DMS153 (cell line): ENCODE measurements at regions not wholly inside any gene's neighbourhood (a gene's known extent, or its start where the extent isn't known, plus 50 kb on each side); places are given as distances from the start of the nearest gene placed in this dataset.
A peak's percentile ranks its signal among the peaks of the same experiment; 100 is the strongest.
"Not testable (repeated sequence)": the region's sequence is repeated elsewhere in the genome, so short reads cannot be mapped to it uniquely, and the experiment has no call there.

Source experiments
- DNase-seq: peaks from one replicate; lab custom pipeline; 2025; lab: John Stamatoyannopoulos, UW

DNA sequence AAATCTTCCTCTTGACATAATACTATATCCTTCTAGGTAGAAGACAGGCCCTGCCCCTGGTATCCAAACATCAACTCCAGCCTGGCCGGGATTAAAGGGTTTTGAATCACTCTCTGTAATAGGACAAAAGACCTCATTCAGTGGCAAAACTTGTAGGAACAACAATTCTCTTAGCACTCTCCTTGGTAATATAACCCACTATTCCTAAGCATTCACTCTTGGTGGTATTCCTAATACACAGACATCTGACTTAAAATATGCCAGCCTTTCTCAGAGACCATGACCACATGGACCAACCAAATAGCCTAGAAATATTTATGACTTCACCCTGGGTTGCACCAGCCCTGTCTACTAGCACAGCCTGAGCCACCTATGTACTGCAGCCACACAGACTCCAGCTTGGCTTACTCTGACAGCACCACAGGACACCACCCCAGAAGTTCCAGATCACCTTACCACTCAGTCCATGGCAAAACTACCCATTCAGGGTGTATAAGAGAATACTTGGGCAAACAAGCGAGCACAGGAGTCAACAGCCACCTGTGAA is 244.9 kb upstream of the NEBL start:
- DNase-seq = no peak

DNA sequence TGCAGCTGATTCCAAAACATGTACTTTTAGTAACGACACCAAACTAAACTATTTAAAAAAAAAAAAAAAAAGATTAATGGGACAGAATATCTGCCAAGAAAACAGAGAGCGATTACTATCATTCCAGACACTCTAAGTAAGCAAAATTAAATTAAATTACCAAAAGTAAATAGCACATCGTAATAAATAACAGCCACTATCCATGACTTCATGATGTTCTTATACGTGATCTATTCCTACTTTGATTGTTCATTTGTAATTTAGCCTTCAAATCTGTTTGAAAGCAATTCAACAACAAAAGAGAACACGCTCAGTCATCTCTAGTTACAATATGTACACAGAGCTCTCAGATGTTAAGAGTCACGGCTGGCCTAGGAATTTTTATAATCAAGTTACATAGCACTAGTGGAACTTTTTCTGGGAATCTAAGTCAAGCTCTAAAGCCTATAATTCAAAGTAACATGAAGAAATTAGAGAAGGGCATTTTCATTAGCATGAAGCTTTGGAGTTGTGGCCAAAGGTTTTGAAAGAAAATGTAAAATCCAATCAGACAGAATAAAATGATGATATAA is 241.7 kb upstream of the NEBL start:
- peak; percentile 32 for DNase-seq

DNA sequence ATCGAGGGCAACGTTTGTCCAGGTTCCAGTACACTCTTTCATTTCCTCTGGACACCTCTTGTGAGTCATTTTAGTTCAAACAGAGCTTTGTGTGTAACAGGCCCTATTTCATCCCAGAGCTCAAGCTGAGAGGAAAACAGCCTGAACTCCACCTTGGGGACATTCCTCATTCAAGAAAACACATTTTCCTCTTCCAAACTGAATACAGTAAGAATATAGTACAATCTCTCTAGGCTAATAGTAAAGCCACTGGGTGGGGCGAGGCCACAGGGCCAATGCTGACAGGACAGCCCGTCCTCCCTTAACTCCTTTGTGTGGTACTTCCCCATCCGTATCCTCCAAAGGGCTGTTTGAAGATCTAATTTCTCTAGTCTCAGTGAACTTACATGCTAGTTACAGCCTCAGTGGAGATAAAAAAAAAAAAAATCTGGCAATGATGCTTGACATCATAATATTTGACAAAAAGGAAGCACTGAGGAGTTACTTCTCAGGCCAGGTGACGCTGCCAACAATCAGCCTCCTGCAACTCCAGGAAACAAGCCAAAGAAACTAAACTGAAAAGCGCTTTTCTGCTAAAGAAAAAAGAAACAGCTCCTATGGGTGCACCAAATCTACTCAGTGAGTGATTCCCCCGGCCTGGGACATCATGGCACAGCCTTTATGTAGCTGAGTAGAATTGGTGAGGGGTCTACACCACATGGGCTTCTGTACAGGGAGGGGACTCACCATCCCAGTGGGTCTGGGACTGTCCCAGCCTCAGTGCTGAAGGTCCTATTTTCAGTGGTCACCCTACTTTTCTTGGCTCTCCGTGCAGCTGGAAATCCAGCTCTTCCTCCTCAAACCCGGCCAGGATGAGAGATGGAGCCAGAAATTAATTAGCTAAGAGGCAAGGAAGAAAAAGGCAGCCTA is 238.2 kb upstream of the NEBL start:
- DNase-seq = no peak

GRCh38 chr10:21134645-21135022 is 237.5 kb upstream of the NEBL start:
- no peak for DNase-seq

GRCh38 chr10:21130683-21131442 is 233.8 kb upstream of the NEBL start:
- DNase-seq = no peak

DNA sequence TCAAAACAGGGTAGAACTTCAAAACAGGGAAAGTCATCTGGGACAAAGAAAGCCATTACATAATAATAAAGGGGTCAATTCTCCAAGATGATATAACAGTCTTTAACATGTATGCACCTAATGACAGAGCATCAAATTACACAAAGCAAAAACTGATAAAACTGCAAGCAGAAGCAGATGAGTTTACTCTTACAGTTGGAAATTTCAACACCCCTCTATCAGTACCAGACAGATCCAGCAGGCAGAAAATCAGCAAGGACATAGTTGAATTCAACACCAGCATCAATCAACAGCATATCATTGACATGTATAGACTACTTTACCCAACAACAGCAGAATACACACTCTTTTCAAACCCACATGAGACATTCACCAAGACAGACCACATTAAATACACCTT is 233.0 kb upstream of the NEBL start:
- no peak for DNase-seq

- DNase-seq = no peak
Observed at GRCh38 chr10:21125471-21126228, 228.5 kb upstream of the NEBL start.

- DNase-seq = no peak
Observed at GRCh38 chr10:21122907-21123306, 225.8 kb upstream of the NEBL start.

DNA sequence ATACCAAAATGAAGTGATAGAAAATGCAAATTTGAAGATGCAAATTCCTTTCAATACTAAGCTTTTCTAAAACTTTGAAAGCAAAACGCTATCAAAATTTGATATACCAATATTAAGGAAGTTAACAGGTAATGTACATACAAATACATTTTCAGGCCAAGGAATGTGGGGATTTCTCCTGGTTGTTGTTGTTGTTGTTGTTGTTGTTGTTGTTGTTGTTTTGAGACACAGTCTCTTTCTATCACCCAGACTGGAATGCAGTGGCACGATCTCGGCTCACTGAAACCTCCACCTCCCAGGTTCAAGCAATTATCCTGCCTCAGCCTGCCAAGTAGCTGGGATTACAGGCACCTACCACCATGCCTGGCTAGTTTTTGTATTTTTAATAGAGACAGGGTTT is 224.7 kb upstream of the NEBL start:
- not testable (repeated sequence) for DNase-seq

DNA sequence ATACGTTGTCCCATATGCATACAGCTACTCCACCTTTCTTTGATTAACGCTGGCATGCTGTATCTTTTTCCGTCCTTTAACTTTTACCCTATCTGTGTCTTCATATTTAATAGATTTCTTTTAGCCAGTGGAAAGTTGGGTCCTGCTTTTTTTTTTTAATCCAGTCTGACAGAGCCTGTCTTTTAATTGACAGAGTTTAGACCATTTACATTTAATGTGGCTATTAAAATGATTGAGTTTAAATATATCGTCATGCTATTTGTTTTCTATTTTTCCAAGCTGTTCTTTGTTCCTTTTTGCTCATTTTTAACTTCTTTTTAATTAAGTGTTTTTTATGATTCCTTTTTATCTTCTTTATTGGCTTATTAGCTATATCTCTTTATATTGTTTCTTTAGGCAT is 217.6 kb upstream of the NEBL start:
- no peak for DNase-seq

GRCh38 chr10:21110358-21110757 is 213.2 kb upstream of the NEBL start:
- DNase-seq = no peak

GRCh38 chr10:21106931-21107330 is 209.8 kb upstream of the NEBL start:
- not testable (repeated sequence) for DNase-seq

GRCh38 chr10:21105331-21105730 is 208.2 kb upstream of the NEBL start:
- not testable (repeated sequence) for DNase-seq

DNA sequence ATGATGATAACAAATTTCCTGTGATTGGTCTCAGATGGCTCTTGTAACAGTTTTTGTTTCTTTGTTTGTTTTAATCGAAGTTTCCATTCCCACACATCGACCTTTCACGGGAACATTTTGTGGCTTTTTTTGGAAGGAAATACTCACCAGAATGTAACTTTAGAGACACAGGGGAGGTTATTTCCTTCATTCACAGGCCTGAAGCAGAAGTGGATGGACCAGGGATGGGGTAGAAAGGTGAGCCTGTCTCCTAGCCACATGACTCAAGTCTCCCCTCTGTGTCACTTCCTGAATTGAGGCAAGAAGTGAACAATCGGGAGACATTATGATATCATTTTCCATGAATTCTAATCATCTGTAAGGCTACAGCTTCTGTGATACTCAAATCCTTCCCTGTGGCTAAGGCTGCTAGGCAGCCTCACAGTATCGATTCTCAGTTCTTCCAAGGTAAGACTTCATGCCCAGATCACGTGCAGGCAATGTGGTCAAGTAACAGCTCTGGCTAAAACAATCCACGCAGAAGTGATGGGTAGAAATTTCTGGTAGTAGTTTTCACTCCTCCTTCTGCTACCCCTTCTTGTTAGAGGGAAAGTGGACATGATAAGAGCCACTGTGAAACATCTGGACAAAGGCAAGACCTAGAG is 203.9 kb upstream of the NEBL start:
- no peak for DNase-seq

DNA sequence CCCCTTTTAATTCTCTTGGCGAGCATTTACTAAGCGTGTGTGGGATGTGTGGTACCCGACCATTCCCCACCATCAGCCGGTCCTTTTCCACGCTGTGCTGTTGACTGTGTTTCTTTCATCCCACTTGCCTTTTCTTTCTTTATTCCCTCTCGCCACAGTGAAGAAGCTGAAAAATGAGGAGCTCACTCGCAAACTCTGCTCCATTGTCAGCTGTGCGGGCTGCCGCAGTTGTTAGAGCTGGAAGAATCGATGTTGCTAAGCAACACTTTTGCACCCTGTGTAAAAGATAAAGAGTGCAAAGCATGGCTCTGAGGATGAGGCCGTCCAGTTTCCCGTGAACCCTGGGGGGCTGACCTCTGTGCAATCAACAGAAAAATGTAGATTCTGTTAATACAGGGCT is 203.1 kb upstream of the NEBL start:
- DNase-seq = no peak

DNA sequence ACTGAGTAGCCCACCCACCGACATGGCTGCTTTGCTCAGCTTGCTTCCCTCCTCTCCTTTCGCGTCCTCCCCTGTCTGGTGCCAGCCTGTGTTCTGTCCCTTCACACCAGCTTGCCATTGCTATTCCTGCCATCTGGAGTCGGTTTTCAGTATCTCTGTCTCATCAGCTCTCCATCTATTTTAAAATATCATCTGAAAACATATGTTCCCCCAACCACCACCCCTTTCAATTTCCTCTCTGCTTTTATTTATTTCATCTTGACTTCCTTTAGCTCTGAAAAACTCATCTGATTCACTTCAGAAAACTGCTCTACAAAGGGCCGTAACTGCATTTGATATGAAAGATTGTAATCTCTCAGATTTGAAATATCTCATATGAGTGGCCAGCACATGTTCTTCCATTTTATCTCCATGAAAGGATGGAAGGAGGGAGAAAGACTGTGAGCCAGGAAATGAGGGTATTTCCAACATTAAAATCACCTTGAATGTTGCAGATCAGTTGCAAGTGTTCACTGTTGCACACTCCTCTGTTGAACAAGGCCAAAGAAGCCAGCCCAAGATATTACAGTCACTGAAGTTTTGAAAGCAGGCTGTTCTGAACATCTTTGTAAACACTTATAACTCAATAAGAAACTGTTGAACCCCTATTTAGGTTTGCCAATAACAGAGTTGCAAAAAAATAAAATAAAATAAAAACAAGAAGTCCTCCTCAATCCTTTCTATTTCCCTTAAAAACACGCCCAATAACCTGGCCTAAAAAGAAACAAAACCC is 202.4 kb upstream of the NEBL start:
- DNase-seq = no peak

DNA sequence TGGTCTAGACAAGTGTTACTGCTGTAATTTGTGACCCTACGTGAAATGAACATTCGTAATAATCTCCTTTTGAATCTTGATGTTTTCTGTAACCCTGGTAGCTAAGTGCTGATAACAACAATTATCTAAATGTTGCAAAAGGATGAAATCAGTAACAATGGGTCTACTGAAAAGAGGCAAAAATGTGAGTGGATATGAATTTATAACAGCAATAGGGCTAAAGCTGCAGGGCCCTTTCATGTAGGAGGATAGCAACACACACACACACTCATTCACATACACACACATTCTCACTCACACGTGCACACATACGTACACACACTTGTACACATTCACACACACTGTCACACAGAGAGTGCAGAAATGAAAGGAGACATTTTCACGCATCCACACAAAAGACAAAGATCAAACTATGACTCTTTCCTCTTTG is 200.8 kb upstream of the NEBL start:
- DNase-seq = no peak

GRCh38 chr10:21095494-21096055 is 198.5 kb upstream of the NEBL start:
- no peak for DNase-seq

GRCh38 chr10:21095073-21095472 is 198.0 kb upstream of the NEBL start:
- DNase-seq = no peak
